ENCODE measurements at regions not wholly inside any gene's neighbourhood (a gene's known extent, or its start where the extent isn't known, plus 50 kb on each side); places are given as distances from the start of the nearest gene placed in this dataset.

DNA sequence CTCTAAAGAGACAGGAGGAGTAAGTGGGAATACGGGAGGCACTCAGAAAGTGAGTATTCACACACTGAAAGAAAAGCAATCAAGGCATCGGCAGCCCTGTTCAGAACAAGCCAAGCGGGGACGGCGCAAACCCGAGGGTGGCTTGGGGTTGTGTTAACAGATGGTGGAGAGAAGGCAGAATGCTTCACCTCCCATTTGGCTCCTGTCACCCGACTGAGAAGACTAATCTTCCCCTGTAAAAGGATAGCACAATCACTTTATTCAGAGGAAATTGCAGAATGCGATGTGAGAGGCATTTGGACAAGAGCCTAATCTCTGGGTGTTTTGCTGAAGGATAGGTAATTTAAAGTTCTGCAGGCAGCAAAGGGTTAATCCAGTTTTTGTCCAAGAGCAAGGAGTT, 119.3 kb upstream of the WSCD1 start:
- TF ChIP-seq, protein P1, sequence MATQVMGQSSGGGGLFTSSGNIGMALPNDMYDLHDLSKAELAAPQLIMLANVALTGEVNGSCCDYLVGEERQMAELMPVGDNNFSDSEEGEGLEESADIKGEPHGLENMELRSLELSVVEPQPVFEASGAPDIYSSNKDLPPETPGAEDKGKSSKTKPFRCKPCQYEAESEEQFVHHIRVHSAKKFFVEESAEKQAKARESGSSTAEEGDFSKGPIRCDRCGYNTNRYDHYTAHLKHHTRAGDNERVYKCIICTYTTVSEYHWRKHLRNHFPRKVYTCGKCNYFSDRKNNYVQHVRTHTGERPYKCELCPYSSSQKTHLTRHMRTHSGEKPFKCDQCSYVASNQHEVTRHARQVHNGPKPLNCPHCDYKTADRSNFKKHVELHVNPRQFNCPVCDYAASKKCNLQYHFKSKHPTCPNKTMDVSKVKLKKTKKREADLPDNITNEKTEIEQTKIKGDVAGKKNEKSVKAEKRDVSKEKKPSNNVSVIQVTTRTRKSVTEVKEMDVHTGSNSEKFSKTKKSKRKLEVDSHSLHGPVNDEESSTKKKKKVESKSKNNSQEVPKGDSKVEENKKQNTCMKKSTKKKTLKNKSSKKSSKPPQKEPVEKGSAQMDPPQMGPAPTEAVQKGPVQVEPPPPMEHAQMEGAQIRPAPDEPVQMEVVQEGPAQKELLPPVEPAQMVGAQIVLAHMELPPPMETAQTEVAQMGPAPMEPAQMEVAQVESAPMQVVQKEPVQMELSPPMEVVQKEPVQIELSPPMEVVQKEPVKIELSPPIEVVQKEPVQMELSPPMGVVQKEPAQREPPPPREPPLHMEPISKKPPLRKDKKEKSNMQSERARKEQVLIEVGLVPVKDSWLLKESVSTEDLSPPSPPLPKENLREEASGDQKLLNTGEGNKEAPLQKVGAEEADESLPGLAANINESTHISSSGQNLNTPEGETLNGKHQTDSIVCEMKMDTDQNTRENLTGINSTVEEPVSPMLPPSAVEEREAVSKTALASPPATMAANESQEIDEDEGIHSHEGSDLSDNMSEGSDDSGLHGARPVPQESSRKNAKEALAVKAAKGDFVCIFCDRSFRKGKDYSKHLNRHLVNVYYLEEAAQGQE (IDR thresholded peaks at IDR 0.05): no peak
- TF ChIP-seq JUND (IDR thresholded peaks at IDR 0.05): no peak
- TF ChIP-seq, protein P2, sequence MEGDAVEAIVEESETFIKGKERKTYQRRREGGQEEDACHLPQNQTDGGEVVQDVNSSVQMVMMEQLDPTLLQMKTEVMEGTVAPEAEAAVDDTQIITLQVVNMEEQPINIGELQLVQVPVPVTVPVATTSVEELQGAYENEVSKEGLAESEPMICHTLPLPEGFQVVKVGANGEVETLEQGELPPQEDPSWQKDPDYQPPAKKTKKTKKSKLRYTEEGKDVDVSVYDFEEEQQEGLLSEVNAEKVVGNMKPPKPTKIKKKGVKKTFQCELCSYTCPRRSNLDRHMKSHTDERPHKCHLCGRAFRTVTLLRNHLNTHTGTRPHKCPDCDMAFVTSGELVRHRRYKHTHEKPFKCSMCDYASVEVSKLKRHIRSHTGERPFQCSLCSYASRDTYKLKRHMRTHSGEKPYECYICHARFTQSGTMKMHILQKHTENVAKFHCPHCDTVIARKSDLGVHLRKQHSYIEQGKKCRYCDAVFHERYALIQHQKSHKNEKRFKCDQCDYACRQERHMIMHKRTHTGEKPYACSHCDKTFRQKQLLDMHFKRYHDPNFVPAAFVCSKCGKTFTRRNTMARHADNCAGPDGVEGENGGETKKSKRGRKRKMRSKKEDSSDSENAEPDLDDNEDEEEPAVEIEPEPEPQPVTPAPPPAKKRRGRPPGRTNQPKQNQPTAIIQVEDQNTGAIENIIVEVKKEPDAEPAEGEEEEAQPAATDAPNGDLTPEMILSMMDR (IDR thresholded peaks at IDR 0.05; ENCODE audit: low read depth, low read length, missing input control): no peak
- no peak for TF ChIP-seq HNF4A (conservative IDR thresholded peaks at IDR 0.05)
- TF ChIP-seq, protein P3, sequence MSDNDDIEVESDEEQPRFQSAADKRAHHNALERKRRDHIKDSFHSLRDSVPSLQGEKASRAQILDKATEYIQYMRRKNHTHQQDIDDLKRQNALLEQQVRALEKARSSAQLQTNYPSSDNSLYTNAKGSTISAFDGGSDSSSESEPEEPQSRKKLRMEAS (IDR thresholded peaks at IDR 0.05): no peak
